ENCODE measurements at regions not wholly inside any gene's neighbourhood (a gene's known extent, or its start where the extent isn't known, plus 50 kb on each side); places are given as distances from the start of the nearest gene placed in this dataset.

- TF ChIP-seq, protein P1, sequence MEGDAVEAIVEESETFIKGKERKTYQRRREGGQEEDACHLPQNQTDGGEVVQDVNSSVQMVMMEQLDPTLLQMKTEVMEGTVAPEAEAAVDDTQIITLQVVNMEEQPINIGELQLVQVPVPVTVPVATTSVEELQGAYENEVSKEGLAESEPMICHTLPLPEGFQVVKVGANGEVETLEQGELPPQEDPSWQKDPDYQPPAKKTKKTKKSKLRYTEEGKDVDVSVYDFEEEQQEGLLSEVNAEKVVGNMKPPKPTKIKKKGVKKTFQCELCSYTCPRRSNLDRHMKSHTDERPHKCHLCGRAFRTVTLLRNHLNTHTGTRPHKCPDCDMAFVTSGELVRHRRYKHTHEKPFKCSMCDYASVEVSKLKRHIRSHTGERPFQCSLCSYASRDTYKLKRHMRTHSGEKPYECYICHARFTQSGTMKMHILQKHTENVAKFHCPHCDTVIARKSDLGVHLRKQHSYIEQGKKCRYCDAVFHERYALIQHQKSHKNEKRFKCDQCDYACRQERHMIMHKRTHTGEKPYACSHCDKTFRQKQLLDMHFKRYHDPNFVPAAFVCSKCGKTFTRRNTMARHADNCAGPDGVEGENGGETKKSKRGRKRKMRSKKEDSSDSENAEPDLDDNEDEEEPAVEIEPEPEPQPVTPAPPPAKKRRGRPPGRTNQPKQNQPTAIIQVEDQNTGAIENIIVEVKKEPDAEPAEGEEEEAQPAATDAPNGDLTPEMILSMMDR (IDR thresholded peaks at IDR 0.05; ENCODE audit: low read depth, low read length, missing control alignments) = no peak
- in situ Hi-C loops (cut with HindIII; ENCODE audit: low sequenced_read_pairs) = loop anchor here (5.0 kb wide), 1 partner anchor 87 kb away; no protein-coding TSS in a partner anchor
- no peak overlapping the region for H3K4me3 ChIP-seq (ENCODE audit: low read depth, low read length)
- no peak for DNase-seq (ENCODE audit: low read depth)
Measured at GRCh38 chr3:30945291-30945690, 50.8 kb upstream of the GADL1 start.

- DNase-seq (ENCODE audit: low read depth) = no peak
- in situ Hi-C loops (cut with HindIII; ENCODE audit: low sequenced_read_pairs) = loop anchor here (5.0 kb wide), 1 partner anchor 84 kb away; no protein-coding TSS in a partner anchor
- no peak overlapping the region for H3K4me3 ChIP-seq (ENCODE audit: low read depth, low read length)
- TF ChIP-seq, protein P1 (IDR thresholded peaks at IDR 0.05; ENCODE audit: low read depth, low read length, missing control alignments) = no peak
Measured at GRCh38 chr3:30948426-30948825, 54.0 kb upstream of the GADL1 start.

DNA sequence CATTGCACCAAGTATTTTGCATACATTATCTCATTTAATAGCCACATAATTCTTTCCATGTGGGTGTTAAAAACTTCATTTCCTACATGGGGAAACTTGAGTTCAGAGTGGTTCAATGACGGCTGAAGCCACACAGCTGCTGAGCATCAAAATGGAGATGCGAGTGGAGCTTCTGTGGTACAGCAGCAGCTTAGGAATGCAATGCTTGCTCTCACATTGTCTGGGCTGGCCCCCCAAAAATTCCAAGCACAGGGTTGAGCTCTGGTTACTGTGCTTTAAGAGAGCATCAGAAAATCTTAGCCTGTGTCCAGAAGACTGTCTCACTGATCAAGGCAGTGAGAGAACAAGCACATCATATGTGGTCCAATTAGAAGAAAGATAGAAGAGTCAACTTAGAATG, 57.4 kb upstream of the GADL1 start:
- no peak for DNase-seq (ENCODE audit: low read depth)
- H3K4me3 ChIP-seq (ENCODE audit: low read depth, low read length) = no peak overlapping the region
- in situ Hi-C loops (cut with HindIII; ENCODE audit: low sequenced_read_pairs) = no loop called here
- TF ChIP-seq, protein P1 (IDR thresholded peaks at IDR 0.05; ENCODE audit: low read depth, low read length, missing control alignments) = no peak

DNA sequence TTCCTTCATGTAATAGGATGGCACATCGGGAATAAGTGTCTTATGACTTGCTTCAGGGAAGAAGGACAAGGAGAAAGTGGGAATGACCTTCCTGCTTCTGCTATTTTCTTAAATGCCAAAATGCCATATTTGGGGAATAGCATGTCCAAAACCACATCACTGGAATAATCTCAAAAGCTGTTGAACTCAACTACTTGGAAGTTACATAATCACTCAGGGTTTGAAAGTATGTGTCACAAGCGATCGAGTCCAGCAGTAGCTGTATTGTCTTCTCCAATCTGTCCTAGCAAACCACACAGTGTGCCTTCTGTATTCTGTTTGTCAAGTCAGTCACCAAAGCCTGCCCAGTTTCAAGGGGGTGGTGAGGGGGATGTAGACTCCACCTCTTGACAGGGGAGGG, 58.3 kb upstream of the GADL1 start:
- in situ Hi-C loops (cut with HindIII; ENCODE audit: low sequenced_read_pairs) = no loop called here
- no peak for DNase-seq (ENCODE audit: low read depth)
- no peak overlapping the region for H3K4me3 ChIP-seq (ENCODE audit: low read depth, low read length)
- TF ChIP-seq, protein P1 (IDR thresholded peaks at IDR 0.05; ENCODE audit: low read depth, low read length, missing control alignments) = no peak

DNA sequence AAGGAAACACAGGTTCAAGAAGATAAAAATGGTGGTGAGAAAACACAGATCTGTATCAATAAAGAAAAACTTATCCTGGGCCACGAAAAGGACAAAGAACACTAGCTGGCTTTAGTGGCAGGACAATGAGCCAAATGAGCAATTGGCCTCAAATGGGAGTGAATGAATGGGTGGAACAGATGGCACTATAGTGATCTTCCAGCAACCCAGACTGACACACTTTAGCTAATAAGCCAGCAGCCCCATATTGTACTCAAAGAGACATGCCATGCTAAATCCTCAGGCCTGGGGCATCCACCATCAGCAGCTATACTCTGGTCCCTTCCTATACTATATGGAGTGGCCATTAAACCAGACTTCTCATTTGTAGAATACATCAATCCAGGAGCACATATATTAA, 60.0 kb upstream of the GADL1 start:
- DNase-seq (ENCODE audit: low read depth) = no peak
- TF ChIP-seq, protein P1 (IDR thresholded peaks at IDR 0.05; ENCODE audit: low read depth, low read length, missing control alignments) = no peak
- in situ Hi-C loops (cut with HindIII; ENCODE audit: low sequenced_read_pairs) = no loop called here
- H3K4me3 ChIP-seq (ENCODE audit: low read depth, low read length) = no peak overlapping the region

GRCh38 chr3:30962084-30962483, 67.6 kb upstream of the GADL1 start:
- TF ChIP-seq, protein P1 (IDR thresholded peaks at IDR 0.05; ENCODE audit: low read depth, low read length, missing control alignments) = no peak
- in situ Hi-C loops (cut with HindIII; ENCODE audit: low sequenced_read_pairs) = no loop called here
- H3K4me3 ChIP-seq (ENCODE audit: low read depth, low read length) = no peak overlapping the region
- no peak for DNase-seq (ENCODE audit: low read depth)

GRCh38 chr3:30962493-30962892, 68.0 kb upstream of the GADL1 start:
- in situ Hi-C loops (cut with HindIII; ENCODE audit: low sequenced_read_pairs) = no loop called here
- no peak for DNase-seq (ENCODE audit: low read depth)
- TF ChIP-seq, protein P1 (IDR thresholded peaks at IDR 0.05; ENCODE audit: low read depth, low read length, missing control alignments) = no peak
- H3K4me3 ChIP-seq (ENCODE audit: low read depth, low read length) = no peak overlapping the region

Measured in astrocyte of the cerebellum (primary cell).